Breast epithelium (tissue), 3 donors: ENCODE measurements at regions not wholly inside any gene's neighbourhood (a gene's known extent, or its start where the extent isn't known, plus 50 kb on each side); places are given as distances from the start of the nearest gene placed in this dataset.

Experiments
- POLR2A ChIP-seq: fragments of 450-650 bp; IDR thresholded peaks from one replicate; pipeline ENCODE4 v1.6.1; 2016; ENCODE audit warnings: antibody characterized with exemption, mild to moderate bottlenecking, moderate library complexity
- POLR2AphosphoS5 ChIP-seq, 3 donors: sonication (generic); formaldehyde crosslinking; IDR thresholded peaks; one replicate each; pipeline ENCODE4 v1.6.1; 2017; ENCODE audit warnings: antibody characterized with exemption in 3 of 3
- TF ChIP-seq, protein P1 (sequence below), 3 donors: fragments of 450-650 bp; IDR thresholded peaks; one replicate each; pipeline ENCODE4 v1.5.1; 2016 to 2017; ENCODE audit warnings: antibody characterized with exemption in 3 of 3, mild to moderate bottlenecking in 3 of 3, moderate library complexity in 3 of 3

DNA sequence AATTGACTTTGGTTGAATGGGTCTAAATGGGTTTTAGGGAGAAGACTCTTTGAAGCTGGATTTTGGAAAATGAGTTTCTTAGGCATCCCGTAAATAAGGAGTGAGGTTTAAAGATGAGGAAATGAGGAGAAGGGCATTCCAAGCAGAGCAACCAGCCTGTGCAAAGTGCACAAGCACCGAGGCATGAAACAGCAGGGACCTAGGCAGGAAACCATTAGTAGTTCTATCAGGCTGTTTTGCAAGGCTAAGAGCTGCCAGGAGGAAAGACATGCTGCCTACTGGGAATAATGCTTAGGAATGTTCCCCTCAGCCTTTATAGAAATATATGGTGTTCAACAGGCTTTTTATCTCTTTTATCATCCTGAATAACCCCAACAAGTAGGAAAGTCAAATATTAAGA, 153.1 kb upstream of the FGGY start:
- TF ChIP-seq, protein P1, sequence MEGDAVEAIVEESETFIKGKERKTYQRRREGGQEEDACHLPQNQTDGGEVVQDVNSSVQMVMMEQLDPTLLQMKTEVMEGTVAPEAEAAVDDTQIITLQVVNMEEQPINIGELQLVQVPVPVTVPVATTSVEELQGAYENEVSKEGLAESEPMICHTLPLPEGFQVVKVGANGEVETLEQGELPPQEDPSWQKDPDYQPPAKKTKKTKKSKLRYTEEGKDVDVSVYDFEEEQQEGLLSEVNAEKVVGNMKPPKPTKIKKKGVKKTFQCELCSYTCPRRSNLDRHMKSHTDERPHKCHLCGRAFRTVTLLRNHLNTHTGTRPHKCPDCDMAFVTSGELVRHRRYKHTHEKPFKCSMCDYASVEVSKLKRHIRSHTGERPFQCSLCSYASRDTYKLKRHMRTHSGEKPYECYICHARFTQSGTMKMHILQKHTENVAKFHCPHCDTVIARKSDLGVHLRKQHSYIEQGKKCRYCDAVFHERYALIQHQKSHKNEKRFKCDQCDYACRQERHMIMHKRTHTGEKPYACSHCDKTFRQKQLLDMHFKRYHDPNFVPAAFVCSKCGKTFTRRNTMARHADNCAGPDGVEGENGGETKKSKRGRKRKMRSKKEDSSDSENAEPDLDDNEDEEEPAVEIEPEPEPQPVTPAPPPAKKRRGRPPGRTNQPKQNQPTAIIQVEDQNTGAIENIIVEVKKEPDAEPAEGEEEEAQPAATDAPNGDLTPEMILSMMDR (IDR thresholded peaks at IDR 0.05) = no peak
- no peak for TF ChIP-seq POLR2A
- no peak for TF ChIP-seq POLR2AphosphoS5 (IDR thresholded peaks at IDR 0.05)
